Gastrocnemius medialis (tissue), 4 donors: ENCODE measurements at regions not wholly inside any gene's neighbourhood (a gene's known extent, or its start where the extent isn't known, plus 50 kb on each side); places are given as distances from the start of the nearest gene placed in this dataset.
"Not testable (repeated sequence)": the region's sequence is repeated elsewhere in the genome, so short reads cannot be mapped to it uniquely, and the experiment has no call there.

Experiments used
- ATAC-seq, 2 donors: fragments of 150-250 bp; one replicate each; pipeline ENCODE4 v1.9.1; 2016
- DNase-seq, 2 donors: peaks; one replicate each; pipeline ENCODE4 v3.0.0-alpha.2; 2019
- H3K27ac ChIP-seq, 4 donors: fragments of 200-600 bp; sonication (generic); 1 replicate in 1 of 4; 2 replicates in 3 of 4; pipeline ENCODE4 v1.5.1; 2016 to 2018; ENCODE audit warnings: mild to moderate bottlenecking in 2 of 4, moderate library complexity in 1 of 4
- H3K27me3 ChIP-seq, 3 donors: fragments of 200-600 bp; sonication (generic) in 2 of 3; 1 replicate in 1 of 3; 2 replicates in 2 of 3; pipeline versions ENCODE4 v1.5.1 to v1.6.0; 2016 to 2019; ENCODE audit warnings: mild to moderate bottlenecking in 1 of 3, moderate library complexity in 1 of 3
- H3K36me3 ChIP-seq, 2 donors: fragments of 200-600 bp; sonication (generic) in 1 of 2; one replicate each; pipeline ENCODE4 v1.5.1; 2017 to 2018
- H3K4me1 ChIP-seq, 2 donors: fragments of 200-600 bp; sonication (generic) in 1 of 2; one replicate each; pipeline ENCODE4 v1.5.1; 2016 to 2017; ENCODE audit warnings: mild to moderate bottlenecking in 2 of 2
- H3K4me3 ChIP-seq, 4 donors: fragments of 200-600 bp; sonication (generic) in 3 of 4; 1 replicate in 1 of 4; 2 replicates in 3 of 4; pipeline ENCODE4 v1.5.1; 2016 to 2019; ENCODE audit warnings: mild to moderate bottlenecking in 2 of 4
- H3K9me3 ChIP-seq, 3 donors: fragments of 200-600 bp; sonication (generic) in 2 of 3; 1 replicate in 1 of 3; 2 replicates in 2 of 3; pipeline ENCODE4 v1.5.1; 2016 to 2019
- POLR2A ChIP-seq, 2 donors: fragments of 450-650 bp; IDR thresholded peaks; one replicate each; pipeline ENCODE4 v1.6.1; 2017; ENCODE audit warnings: antibody characterized with exemption in 2 of 2, mild to moderate bottlenecking in 2 of 2, moderate library complexity in 2 of 2
- in situ Hi-C, 4 donors: fragments of 200-750 bp; cut with MboI; loops; one replicate each; pipeline versions ENCODE4 v1.15.0 to v1.8.0; 2017; ENCODE audit warnings: low sequenced_read_pairs in 4 of 4
- intact Hi-C: fragments of 100-400 bp; cut with DNase I; formaldehyde crosslinking; loops from one replicate; pipeline ENCODE4 v1.15.1; 2023; ENCODE audit warnings: low total_unique reads
- TF ChIP-seq, protein P1 (sequence below), 5 experiments: fragments of 450-650 bp in 3 of 5; fragments of 200-600 bp in 2 of 5; sonication (generic) in 2 of 5; IDR thresholded peaks in 4 of 5; conservative IDR thresholded peaks in 1 of 5; 1 replicate in 4 of 5; 2 replicates in 1 of 5; pipeline ENCODE4 v1.5.1; 2016 to 2019; ENCODE audit warnings: antibody characterized with exemption in 5 of 5, mild to moderate bottlenecking in 3 of 5, moderate library complexity in 3 of 5

DNA sequence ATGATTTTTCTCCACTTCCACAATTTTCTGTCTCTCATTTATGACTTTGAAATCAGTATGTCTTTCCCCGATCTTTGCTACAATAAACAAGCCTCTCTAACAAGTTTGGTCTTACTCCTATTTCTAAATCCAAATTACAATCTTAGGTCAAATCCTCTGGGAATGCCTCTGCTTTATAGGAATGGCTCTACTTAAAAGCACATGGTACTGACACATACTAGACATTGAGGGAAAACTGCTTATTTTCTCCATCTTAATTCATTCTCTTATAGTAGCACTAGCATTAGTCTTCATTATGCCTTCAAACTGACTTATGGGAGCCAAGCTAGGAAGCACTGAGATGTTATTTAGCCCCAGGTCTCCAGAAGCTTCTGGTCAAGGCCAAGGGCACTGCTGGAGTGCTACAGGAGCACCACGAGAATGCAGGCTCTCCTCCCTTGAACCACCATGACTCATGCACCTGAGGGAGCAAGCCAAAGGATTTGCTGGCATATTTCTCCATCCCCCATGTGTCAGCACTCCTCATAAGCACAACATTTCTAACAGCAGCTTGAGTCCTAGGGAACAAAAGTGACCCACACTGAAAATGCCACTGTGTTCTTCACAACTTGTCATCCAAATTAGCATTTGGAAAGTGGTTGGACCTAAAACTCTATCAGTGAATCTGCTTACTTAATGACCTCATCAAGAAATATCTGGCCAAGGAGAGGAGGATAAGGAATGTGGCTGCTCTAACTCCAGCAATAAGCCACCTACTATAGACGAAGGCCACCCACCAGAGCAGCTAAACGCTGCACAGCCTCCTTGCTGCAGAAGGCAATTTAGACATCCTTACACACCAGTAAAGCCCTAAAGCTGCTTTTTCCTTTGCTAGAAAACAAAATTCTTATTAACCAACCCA, 156.8 kb upstream of the KCNQ5 start:
- intact Hi-C loops (no loop called here), in situ Hi-C loops (no loop called here)
- Histone ChIP-seq H3K9me3 (no peaks in the 10 kb centered on the region), H3K4me1 (no peaks in the 10 kb centered on the region), H3K27ac (no peak overlapping the region), H3K27me3 (no peaks in the 10 kb centered on the region), H3K36me3 (no peaks in the 10 kb centered on the region), H3K4me3 (no peak overlapping the region)
- DNase-seq (no peak), ATAC-seq (no peak)
- TF ChIP-seq, protein P1, sequence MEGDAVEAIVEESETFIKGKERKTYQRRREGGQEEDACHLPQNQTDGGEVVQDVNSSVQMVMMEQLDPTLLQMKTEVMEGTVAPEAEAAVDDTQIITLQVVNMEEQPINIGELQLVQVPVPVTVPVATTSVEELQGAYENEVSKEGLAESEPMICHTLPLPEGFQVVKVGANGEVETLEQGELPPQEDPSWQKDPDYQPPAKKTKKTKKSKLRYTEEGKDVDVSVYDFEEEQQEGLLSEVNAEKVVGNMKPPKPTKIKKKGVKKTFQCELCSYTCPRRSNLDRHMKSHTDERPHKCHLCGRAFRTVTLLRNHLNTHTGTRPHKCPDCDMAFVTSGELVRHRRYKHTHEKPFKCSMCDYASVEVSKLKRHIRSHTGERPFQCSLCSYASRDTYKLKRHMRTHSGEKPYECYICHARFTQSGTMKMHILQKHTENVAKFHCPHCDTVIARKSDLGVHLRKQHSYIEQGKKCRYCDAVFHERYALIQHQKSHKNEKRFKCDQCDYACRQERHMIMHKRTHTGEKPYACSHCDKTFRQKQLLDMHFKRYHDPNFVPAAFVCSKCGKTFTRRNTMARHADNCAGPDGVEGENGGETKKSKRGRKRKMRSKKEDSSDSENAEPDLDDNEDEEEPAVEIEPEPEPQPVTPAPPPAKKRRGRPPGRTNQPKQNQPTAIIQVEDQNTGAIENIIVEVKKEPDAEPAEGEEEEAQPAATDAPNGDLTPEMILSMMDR (IDR thresholded peaks at IDR 0.05 in 4 of 5, conservative IDR thresholded peaks at IDR 0.05 in 1 of 5), result no peak
- TF ChIP-seq POLR2A (IDR thresholded peaks at IDR 0.05), result no peak

DNA sequence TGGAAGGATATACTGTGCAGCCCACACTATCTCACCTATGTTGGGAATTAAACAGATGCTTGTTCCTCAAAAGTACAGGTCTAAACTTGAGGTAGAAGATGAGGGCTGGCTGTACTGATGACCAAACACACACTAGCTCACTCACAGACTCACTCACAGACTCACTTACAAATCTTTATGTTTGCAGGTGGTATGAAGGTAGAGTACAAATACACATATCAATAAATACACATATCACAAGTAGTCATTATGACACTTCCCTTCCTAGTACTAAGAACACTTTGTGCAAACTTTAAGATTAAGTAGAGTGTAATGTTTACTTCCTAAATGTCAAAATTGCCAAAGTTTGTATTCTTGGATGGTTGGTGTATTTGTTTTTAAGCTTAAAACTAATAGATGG, 155.4 kb upstream of the KCNQ5 start:
- intact Hi-C loops (no loop called here), in situ Hi-C loops (no loop called here)
- H3K4me3 ChIP-seq, result no peak overlapping the region
- no peaks in the 10 kb centered on the region for H3K36me3 ChIP-seq
- ATAC-seq (no peak), DNase-seq (no peak)
- no peaks in the 10 kb centered on the region for H3K4me1 ChIP-seq
- no peak for TF ChIP-seq POLR2A (IDR thresholded peaks at IDR 0.05)
- TF ChIP-seq, protein P1 (IDR thresholded peaks at IDR 0.05 in 4 of 5, conservative IDR thresholded peaks at IDR 0.05 in 1 of 5), result no peak
- no peaks in the 10 kb centered on the region for H3K9me3 ChIP-seq
- no peak overlapping the region for H3K27ac ChIP-seq
- no peaks in the 10 kb centered on the region for H3K27me3 ChIP-seq

DNA sequence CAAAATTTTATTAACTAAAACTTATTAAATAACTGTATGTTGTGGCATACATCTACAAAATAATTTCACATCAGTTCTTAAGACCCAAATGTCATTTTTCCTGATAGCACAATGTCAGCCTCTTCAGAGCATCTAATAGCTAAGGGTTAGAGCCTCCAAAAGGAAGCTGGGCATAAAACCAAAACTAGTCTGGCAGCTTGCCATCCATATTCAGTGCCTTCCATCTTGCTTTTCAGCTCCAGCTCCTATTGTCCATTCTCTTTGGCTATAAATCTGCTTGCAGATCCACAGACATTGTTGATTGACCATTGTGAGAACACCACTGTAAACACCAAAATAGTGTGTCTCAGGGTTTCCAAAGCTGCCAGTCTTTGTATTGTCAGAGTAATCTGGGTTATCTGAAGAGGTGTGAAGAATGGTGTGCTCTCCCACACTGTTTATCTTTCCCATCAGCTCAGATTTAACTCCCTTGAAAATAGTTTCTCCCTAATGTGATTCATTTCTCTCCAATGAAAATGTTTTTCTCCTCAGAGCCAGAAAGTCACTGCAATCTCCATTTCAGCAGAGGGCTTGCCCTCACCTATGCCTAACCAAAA, 154.8 kb upstream of the KCNQ5 start:
- in situ Hi-C loops, result no loop called here
- H3K4me1 ChIP-seq, result no peaks in the 10 kb centered on the region

DNA sequence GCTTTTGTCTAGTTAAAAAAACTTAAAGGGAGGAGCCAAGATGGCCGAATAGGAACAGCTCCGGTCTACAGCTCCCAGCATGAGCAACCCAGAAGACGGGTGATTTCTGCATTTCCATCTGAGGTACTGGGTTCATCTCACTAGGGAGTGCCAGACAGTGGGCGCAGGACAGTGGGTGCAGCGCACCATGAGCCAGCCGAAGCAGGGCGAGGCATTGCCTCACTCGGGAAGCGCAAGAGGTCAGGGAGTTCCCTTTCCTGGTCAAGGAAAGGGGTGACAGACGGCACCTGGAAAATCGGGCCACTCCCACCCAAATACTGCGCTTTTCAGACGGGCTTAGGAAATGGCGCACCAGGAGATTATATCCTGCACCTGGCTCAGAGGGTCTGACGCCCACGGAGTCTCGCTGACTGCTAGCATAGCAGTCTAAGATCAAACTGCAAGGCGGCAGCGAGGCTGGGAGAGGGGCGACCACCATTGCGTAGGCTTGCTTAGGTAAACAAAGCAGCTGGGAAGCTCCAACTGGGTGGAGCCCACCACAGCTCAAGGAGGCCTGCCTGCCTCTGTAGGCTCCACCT, 152.4 kb upstream of the KCNQ5 start:
- H3K27ac ChIP-seq, H3K4me3 ChIP-seq, H3K27me3 ChIP-seq, in situ Hi-C loops, ATAC-seq, intact Hi-C loops, H3K36me3 ChIP-seq, H3K4me1 ChIP-seq, DNase-seq, H3K9me3 ChIP-seq: not testable (repeated sequence)

More for the DNA sequence above, 154.8 kb upstream of the KCNQ5 start:
- Histone ChIP-seq H3K4me3 (no peak overlapping the region), H3K27ac (no peak overlapping the region), H3K9me3 (no peaks in the 10 kb centered on the region), H3K36me3 (no peaks in the 10 kb centered on the region), H3K27me3 (no peaks in the 10 kb centered on the region)
- ATAC-seq (no peak), DNase-seq (no peak)
- intact Hi-C loops, result no loop called here
- TF ChIP-seq POLR2A (IDR thresholded peaks at IDR 0.05), result no peak
- TF ChIP-seq, protein P1 (IDR thresholded peaks at IDR 0.05 in 4 of 5, conservative IDR thresholded peaks at IDR 0.05 in 1 of 5), result no peak

DNA sequence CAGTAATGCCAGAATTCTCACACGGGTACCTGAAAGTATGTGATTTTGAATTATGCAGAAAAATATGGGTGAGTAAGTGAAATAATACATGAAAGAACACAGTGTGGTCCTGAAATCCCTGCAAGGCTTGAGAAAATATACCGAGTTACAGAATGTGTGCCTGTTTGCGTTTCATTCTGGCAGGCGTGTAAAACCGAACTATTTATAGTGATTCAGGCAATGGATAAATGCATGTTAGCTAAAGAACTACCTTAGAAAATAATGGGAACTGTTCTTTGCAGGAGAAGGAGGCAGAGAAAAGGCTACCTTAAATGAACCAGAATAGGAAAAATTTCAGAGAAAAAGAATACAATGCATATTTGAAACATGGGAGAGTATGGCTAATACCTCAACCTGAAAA, 145.8 kb upstream of the KCNQ5 start:
- H3K36me3 ChIP-seq, result no peaks in the 10 kb centered on the region
- no peak for TF ChIP-seq POLR2A (IDR thresholded peaks at IDR 0.05)
- TF ChIP-seq, protein P1 (IDR thresholded peaks at IDR 0.05 in 4 of 5, conservative IDR thresholded peaks at IDR 0.05 in 1 of 5), result no peak
- H3K4me3 ChIP-seq, result no peak overlapping the region
- DNase-seq (no peak), ATAC-seq (no peak)
- H3K9me3 ChIP-seq, result no peaks in the 10 kb centered on the region
- in situ Hi-C loops, result no loop called here
- no peaks in the 10 kb centered on the region for H3K27me3 ChIP-seq
- no peaks in the 10 kb centered on the region for H3K4me1 ChIP-seq
- intact Hi-C loops, result no loop called here
- H3K27ac ChIP-seq, result no peak overlapping the region
